C4-2B (cell line): ENCODE measurements at regions not wholly inside any gene's neighbourhood (a gene's known extent, or its start where the extent isn't known, plus 50 kb on each side); places are given as distances from the start of the nearest gene placed in this dataset.
"Not testable (repeated sequence)": the region's sequence is repeated elsewhere in the genome, so short reads cannot be mapped to it uniquely, and the experiment has no call there.

Source experiments
- H3K27ac ChIP-seq: fragments of 450-650 bp; 2 replicates; pipeline ENCODE4 v1.5.1; 2017
- ZFX ChIP-seq: fragments of 450-650 bp; IDR thresholded peaks from 2 replicates; pipeline ENCODE4 v1.6.1; 2017
- TF ChIP-seq, protein P1 (sequence below): fragments of 450-650 bp; conservative IDR thresholded peaks from 2 replicates; pipeline ENCODE4 v1.5.1; 2017; ENCODE audit warnings: mild to moderate bottlenecking

DNA sequence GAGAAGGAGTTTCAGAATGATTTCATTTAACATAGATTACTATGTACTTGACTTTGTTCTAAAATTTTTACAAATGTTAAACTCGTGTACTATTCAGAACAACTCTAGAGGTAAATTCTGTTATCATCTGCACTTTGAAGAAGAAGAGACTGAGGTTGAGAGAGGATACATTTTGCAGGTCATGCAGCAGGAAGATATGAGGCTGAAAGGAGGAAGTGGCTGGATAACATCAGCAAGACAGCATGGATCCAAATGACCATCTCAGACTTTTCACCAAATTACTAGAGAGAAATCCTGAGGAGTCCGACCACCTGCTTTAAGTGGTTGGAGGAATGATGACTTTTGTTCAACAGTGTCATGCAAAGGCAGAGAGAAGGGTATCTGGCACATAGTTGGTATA is 84.9 kb downstream of the ASCL4 start:
- no peak for TF ChIP-seq ZFX
- TF ChIP-seq, protein P1, sequence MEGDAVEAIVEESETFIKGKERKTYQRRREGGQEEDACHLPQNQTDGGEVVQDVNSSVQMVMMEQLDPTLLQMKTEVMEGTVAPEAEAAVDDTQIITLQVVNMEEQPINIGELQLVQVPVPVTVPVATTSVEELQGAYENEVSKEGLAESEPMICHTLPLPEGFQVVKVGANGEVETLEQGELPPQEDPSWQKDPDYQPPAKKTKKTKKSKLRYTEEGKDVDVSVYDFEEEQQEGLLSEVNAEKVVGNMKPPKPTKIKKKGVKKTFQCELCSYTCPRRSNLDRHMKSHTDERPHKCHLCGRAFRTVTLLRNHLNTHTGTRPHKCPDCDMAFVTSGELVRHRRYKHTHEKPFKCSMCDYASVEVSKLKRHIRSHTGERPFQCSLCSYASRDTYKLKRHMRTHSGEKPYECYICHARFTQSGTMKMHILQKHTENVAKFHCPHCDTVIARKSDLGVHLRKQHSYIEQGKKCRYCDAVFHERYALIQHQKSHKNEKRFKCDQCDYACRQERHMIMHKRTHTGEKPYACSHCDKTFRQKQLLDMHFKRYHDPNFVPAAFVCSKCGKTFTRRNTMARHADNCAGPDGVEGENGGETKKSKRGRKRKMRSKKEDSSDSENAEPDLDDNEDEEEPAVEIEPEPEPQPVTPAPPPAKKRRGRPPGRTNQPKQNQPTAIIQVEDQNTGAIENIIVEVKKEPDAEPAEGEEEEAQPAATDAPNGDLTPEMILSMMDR: no peak
- no peak overlapping the region for H3K27ac ChIP-seq

GRCh38 chr12:107864235-107864634 is 89.7 kb downstream of the ASCL4 start:
- no peak overlapping the region for H3K27ac ChIP-seq
- TF ChIP-seq ZFX: no peak
- TF ChIP-seq, protein P1: no peak

- not testable (repeated sequence) for H3K27ac ChIP-seq
Measured at GRCh38 chr12:107864727-107865126, 90.2 kb downstream of the ASCL4 start.

- no peak overlapping the region for H3K27ac ChIP-seq
- TF ChIP-seq, protein P1: peak; percentile 11; the same call in 1 of the 2 replicates
- no peak for TF ChIP-seq ZFX
Measured at GRCh38 chr12:107873223-107873622, 98.7 kb downstream of the ASCL4 start.

- no peak for TF ChIP-seq ZFX
- TF ChIP-seq, protein P1: no peak
- H3K27ac ChIP-seq: no peak overlapping the region
Measured at GRCh38 chr12:107875786-107876185, 101.3 kb downstream of the ASCL4 start.

DNA sequence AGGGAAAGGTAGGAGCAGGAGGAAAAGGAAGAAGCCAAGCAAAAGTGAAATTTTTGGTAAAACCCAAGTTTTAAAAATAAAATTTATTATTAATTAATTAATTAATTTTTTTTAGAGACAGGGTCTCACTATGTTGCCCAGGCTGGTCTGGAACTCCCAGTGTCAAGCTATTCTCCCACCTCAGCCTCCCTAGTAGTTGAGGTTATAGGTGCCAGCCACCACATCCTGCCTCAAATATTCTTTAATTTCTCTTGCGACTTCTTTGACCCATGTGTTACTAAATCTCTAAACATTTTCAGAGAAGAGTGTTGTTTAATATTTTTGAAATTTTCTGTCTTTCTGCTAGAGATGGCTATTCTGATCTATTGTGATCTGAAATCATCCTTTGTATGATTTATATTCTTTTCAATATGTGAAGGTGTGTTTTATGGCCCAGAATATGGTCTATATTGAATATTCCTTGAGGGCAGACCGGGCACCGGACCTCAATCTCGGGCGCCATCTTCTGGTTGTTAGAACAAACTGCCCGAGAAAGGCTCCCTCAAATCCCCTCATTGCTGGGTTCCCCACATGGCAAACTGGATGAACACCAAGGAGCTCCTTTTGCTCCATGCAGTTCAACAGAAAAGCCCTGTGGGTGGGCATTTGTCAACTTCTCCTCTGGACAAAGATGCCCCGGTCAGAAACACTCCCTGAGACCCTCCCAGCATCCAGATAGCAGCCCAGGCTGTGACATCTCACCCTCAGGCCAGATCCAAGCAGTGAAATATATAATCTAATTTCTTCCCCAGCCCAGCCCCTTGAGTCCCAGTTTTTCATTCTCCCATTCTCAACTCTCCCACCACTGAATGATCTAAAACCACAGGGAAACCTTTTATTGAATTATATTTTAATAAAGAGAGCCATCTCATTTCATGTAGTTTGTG is 110.5 kb downstream of the ASCL4 start:
- H3K27ac ChIP-seq: no peak overlapping the region
- TF ChIP-seq, protein P1: peak; percentile 84
- TF ChIP-seq ZFX: no peak

DNA sequence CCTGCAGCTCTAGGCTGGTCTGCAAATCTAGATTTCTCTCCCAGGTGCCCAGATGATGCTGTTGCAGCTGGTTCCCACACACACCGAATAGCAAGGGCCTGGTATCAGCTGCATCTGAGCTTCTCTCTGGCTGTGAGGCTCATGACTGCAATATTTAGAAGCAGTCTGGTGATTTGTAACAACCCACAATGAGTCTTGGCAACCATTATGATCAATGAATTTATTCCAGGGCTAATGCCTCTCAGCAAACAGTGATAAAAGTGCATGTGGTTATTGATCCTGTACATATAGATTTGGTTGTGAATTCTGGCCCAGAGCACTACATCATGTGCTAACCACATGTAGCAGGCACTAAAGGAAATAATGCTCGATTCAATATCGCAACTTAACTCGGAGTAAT is 114.3 kb downstream of the ASCL4 start:
- H3K27ac ChIP-seq: no peak overlapping the region
- no peak for TF ChIP-seq ZFX
- TF ChIP-seq, protein P1: no peak

GRCh38 chr12:107891967-107892366 is 117.5 kb downstream of the ASCL4 start:
- no peak for TF ChIP-seq ZFX
- TF ChIP-seq, protein P1: peak; percentile 65
- H3K27ac ChIP-seq: no peak overlapping the region
